ENCODE measurements at regions not wholly inside any gene's neighbourhood (a gene's known extent, or its start where the extent isn't known, plus 50 kb on each side); places are given as distances from the start of the nearest gene placed in this dataset.
A peak's percentile ranks its signal among the peaks of the same experiment; 100 is the strongest.

GRCh38 chr9:36745977-36746376, 173.3 kb downstream of the MELK start:
- Histone ChIP-seq H3K36me3 (replicated peaks) (no peaks in the 10 kb centered on the region), H3K27me3 (replicated peaks) (peaks cover 2% of the 10 kb centered on the region), H3K27ac (no peak overlapping the region), H3K4me3 (ENCODE audit: low read depth, low read length) (no peak overlapping the region)
- in situ Hi-C loops (cut with HindIII; ENCODE audit: low pct_ligation_motif_present, low sequenced_read_pairs) = no loop called here
- no peak for DNase-seq
- no peak for TF ChIP-seq CTCF (IDR thresholded peaks at IDR 0.05; ENCODE audit: low read depth, low read length, missing control alignments)

- DNase-seq = no peak
- in situ Hi-C loops (cut with HindIII; ENCODE audit: low pct_ligation_motif_present, low sequenced_read_pairs) = no loop called here
- TF ChIP-seq CTCF (IDR thresholded peaks at IDR 0.05; ENCODE audit: low read depth, low read length, missing control alignments) = no peak
- Histone ChIP-seq H3K27ac (no peak overlapping the region), H3K36me3 (replicated peaks) (no peaks in the 10 kb centered on the region), H3K4me3 (ENCODE audit: low read depth, low read length) (no peak overlapping the region), H3K27me3 (replicated peaks) (peaks cover 2% of the 10 kb centered on the region)
These were observed 173.7 kb downstream of the MELK start for GRCh38 chr9:36746415-36746814.

DNA sequence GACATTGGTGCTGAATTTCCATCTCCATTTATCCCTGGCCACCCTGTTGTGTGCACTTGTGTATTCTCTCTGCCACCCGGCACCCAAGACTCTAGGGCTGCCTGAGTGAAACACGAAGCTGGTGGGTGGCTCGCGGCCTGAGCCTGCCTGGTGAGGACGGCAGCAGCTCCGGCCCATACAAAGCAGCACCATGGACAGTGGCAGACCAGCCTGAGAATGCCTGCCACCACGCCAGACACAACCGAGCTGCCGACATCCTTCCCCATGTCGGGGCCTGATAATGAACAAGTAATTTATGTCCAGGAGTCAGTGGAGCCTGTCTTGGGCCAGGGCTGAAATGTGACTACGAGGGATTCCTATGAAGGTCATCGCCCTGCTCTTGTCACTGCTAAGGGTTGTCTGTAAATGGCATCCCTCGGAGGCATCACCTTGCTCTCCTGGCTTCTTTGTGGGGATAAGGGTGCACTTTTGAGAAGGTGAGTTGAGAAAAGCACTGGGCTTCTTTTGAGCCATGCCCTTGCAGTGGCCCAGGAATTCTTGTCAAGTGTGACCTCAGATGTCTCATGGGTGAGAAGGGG, 175.7 kb downstream of the MELK start:
- no peak for TF ChIP-seq CTCF (IDR thresholded peaks at IDR 0.05; ENCODE audit: low read depth, low read length, missing control alignments)
- Histone ChIP-seq H3K27me3 (replicated peaks) (no peaks in the 10 kb centered on the region), H3K36me3 (replicated peaks) (no peaks in the 10 kb centered on the region), H3K4me3 (ENCODE audit: low read depth, low read length) (no peak overlapping the region), H3K27ac (no peak overlapping the region)
- peak; percentile 43 for DNase-seq
- in situ Hi-C loops (cut with HindIII; ENCODE audit: low pct_ligation_motif_present, low sequenced_read_pairs) = no loop called here

GRCh38 chr9:36749461-36749860, 176.8 kb downstream of the MELK start:
- Histone ChIP-seq H3K27ac (no peak overlapping the region), H3K4me3 (ENCODE audit: low read depth, low read length) (no peak overlapping the region), H3K36me3 (replicated peaks) (no peaks in the 10 kb centered on the region), H3K27me3 (replicated peaks) (no peaks in the 10 kb centered on the region)
- in situ Hi-C loops (cut with HindIII; ENCODE audit: low pct_ligation_motif_present, low sequenced_read_pairs) = no loop called here
- no peak for DNase-seq
- TF ChIP-seq CTCF (IDR thresholded peaks at IDR 0.05; ENCODE audit: low read depth, low read length, missing control alignments) = no peak

GRCh38 chr9:36750630-36751029, 177.9 kb downstream of the MELK start:
- no peaks in the 10 kb centered on the region for H3K36me3 ChIP-seq (replicated peaks)
- no peak overlapping the region for H3K4me3 ChIP-seq (ENCODE audit: low read depth, low read length)
- in situ Hi-C loops (cut with HindIII; ENCODE audit: low pct_ligation_motif_present, low sequenced_read_pairs) = no loop called here
- DNase-seq = no peak
- no peaks in the 10 kb centered on the region for H3K27me3 ChIP-seq (replicated peaks)
- no peak for TF ChIP-seq CTCF (IDR thresholded peaks at IDR 0.05; ENCODE audit: low read depth, low read length, missing control alignments)
- H3K27ac ChIP-seq = no peak overlapping the region

DNA sequence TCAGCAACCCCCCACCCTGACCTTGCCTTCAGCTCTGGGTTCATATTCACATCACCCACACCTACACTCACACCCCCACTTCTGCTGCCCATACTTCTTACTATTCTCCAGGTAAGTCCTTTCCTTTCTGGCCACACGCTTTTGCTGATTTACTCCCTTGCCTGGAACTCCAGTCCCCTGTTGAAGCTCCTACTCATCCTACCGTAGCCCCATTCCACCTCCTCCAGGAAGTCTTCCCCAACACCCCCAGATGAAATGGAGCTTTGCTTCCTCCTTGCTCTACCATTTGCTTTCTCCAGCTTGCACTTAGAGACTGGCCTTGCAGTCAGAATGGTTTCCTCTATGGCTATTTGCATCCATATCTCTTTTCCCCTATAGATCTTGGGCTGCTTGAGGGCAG, 182.3 kb downstream of the MELK start:
- H3K27ac ChIP-seq = no peak overlapping the region
- H3K27me3 ChIP-seq (replicated peaks) = no peaks in the 10 kb centered on the region
- DNase-seq = no peak
- no peaks in the 10 kb centered on the region for H3K36me3 ChIP-seq (replicated peaks)
- no peak overlapping the region for H3K4me3 ChIP-seq (ENCODE audit: low read depth, low read length)
- in situ Hi-C loops (cut with HindIII; ENCODE audit: low pct_ligation_motif_present, low sequenced_read_pairs) = no loop called here
- no peak for TF ChIP-seq CTCF (IDR thresholded peaks at IDR 0.05; ENCODE audit: low read depth, low read length, missing control alignments)
